ENCODE measurements at regions not wholly inside any gene's neighbourhood (a gene's known extent, or its start where the extent isn't known, plus 50 kb on each side); places are given as distances from the start of the nearest gene placed in this dataset.
A peak's percentile ranks its signal among the peaks of the same experiment; 100 is the strongest.

- no peaks in the 10 kb centered on the region for H3K27me3 ChIP-seq
- in situ Hi-C loops (cut with MboI; ENCODE audit: low sequenced_read_pairs in 4 of 4) = no loop called here
These were observed 846.3 kb downstream of the TLE1 start for GRCh38 chr9:80843028-80843427.

GRCh38 chr9:80842389-80842788 lies 847.0 kb downstream of the TLE1 start:
- peak overlapping the region in 1 of 4 donors; percentile 22 for H3K27ac ChIP-seq
- in situ Hi-C loops (cut with MboI; ENCODE audit: low sequenced_read_pairs in 4 of 4) = no loop called here
- ATAC-seq = no peak

More at GRCh38 chr9:80843028-80843427, 846.3 kb downstream of the TLE1 start:
- Histone ChIP-seq H3K27ac (no peak overlapping the region), H3K9me3 (no peaks in the 10 kb centered on the region), H3K4me3 (no peak overlapping the region), H3K4me1 (no peaks in the 10 kb centered on the region), H3K36me3 (no peaks in the 10 kb centered on the region)
- no peak for DNase-seq
- no peak for ATAC-seq
- intact Hi-C loops (cut with DNase I; ENCODE audit: low total_unique reads) = no loop called here
- TF ChIP-seq POLR2A (IDR thresholded peaks at IDR 0.05) = no peak
- no peak for TF ChIP-seq CTCF (IDR thresholded peaks at IDR 0.05 in 4 of 5, conservative IDR thresholded peaks at IDR 0.05 in 1 of 5)

GRCh38 chr9:80841888-80842287 lies 847.5 kb downstream of the TLE1 start:
- in situ Hi-C loops (cut with MboI; ENCODE audit: low sequenced_read_pairs in 4 of 4) = no loop called here
- DNase-seq (no peak), ATAC-seq (no peak)
- Histone ChIP-seq H3K4me3 (no peak overlapping the region), H3K4me1 (no peaks in the 10 kb centered on the region), H3K27ac (peak overlapping the region in 1 of 4 donors; percentile 22), H3K36me3 (no peaks in the 10 kb centered on the region), H3K9me3 (no peaks in the 10 kb centered on the region), H3K27me3 (no peaks in the 10 kb centered on the region)
- intact Hi-C loops (cut with DNase I; ENCODE audit: low total_unique reads) = no loop called here
- TF ChIP-seq POLR2A (IDR thresholded peaks at IDR 0.05) = no peak
- no peak for TF ChIP-seq CTCF (IDR thresholded peaks at IDR 0.05 in 4 of 5, conservative IDR thresholded peaks at IDR 0.05 in 1 of 5)

More at GRCh38 chr9:80842389-80842788, 847.0 kb downstream of the TLE1 start:
- Histone ChIP-seq H3K27me3 (no peaks in the 10 kb centered on the region), H3K4me3 (no peak overlapping the region), H3K4me1 (no peaks in the 10 kb centered on the region), H3K36me3 (no peaks in the 10 kb centered on the region), H3K9me3 (no peaks in the 10 kb centered on the region)
- no peak for DNase-seq
- TF ChIP-seq POLR2A (IDR thresholded peaks at IDR 0.05) (no peak), CTCF (IDR thresholded peaks at IDR 0.05 in 4 of 5, conservative IDR thresholded peaks at IDR 0.05 in 1 of 5) (no peak)
- intact Hi-C loops (cut with DNase I; ENCODE audit: low total_unique reads) = no loop called here

- no peak overlapping the region for H3K4me3 ChIP-seq
- DNase-seq = no peak
- H3K27ac ChIP-seq = no peak overlapping the region
- ATAC-seq = no peak
- no peaks in the 10 kb centered on the region for H3K36me3 ChIP-seq
- no peaks in the 10 kb centered on the region for H3K4me1 ChIP-seq
- intact Hi-C loops (cut with DNase I; ENCODE audit: low total_unique reads) (no loop called here), in situ Hi-C loops (cut with MboI; ENCODE audit: low sequenced_read_pairs in 4 of 4) (no loop called here)
- H3K9me3 ChIP-seq = no peaks in the 10 kb centered on the region
- H3K27me3 ChIP-seq = no peaks in the 10 kb centered on the region
- TF ChIP-seq CTCF (IDR thresholded peaks at IDR 0.05 in 4 of 5, conservative IDR thresholded peaks at IDR 0.05 in 1 of 5) (no peak), POLR2A (IDR thresholded peaks at IDR 0.05) (no peak)
These were observed 849.3 kb downstream of the TLE1 start for GRCh38 chr9:80839821-80840675.
